SK-N-SH treated with all-trans-retinoic acid at 6 μM for 48 hours (cell line): ENCODE measurements at regions not wholly inside any gene's neighbourhood (a gene's known extent, or its start where the extent isn't known, plus 50 kb on each side); places are given as distances from the start of the nearest gene placed in this dataset.

Experiments
- ATAC-seq: fragments of 200-7000 bp; cut with Tn5 transposase; 3 replicates; pipeline ENCODE4 v1.9.1; 2020; ENCODE audit warnings: mild to moderate bottlenecking, moderate library complexity
- ARNTL ChIP-seq: fragments of 450-650 bp; formaldehyde crosslinking; IDR thresholded peaks from 2 replicates; pipeline ENCODE4 v1.5.0; 2020; ENCODE audit warnings: low read depth, mild to moderate bottlenecking, moderate library complexity, borderline replicate concordance
- CREB5 ChIP-seq: fragments of 250-450 bp; sonication (Bioruptor Pico); IDR thresholded peaks from 2 replicates; pipeline ENCODE4 v1.5.1; 2020; ENCODE audit warnings: low read depth, mild to moderate bottlenecking, moderate library complexity
- CSDC2 ChIP-seq: fragments of 250-450 bp; sonication (Bioruptor Pico); IDR thresholded peaks from 2 replicates; pipeline ENCODE4 v1.5.0; 2020; ENCODE audit warnings: mild to moderate bottlenecking, moderate library complexity
- CSRNP3 ChIP-seq: fragments of 250-450 bp; sonication (Bioruptor Pico); IDR thresholded peaks from 2 replicates; pipeline ENCODE4 v1.5.1; 2021; ENCODE audit warnings: mild to moderate bottlenecking, moderate library complexity
- ESRRG ChIP-seq: fragments of 250-450 bp; sonication (Bioruptor Pico); IDR thresholded peaks from 2 replicates; pipeline ENCODE4 v1.6.1; 2021; ENCODE audit warnings: mild to moderate bottlenecking
- GLIS3 ChIP-seq: fragments of 250-450 bp; sonication (Bioruptor Pico); IDR thresholded peaks from 2 replicates; pipeline ENCODE4 v1.5.0; 2020; ENCODE audit warnings: mild to moderate bottlenecking, moderate library complexity
- ISL1 ChIP-seq: fragments of 250-450 bp; sonication (Bioruptor Pico); IDR thresholded peaks from 2 replicates; pipeline ENCODE4 v2.1.2; 2022; ENCODE audit warnings: mild to moderate bottlenecking, moderate library complexity
- OSR1 ChIP-seq: fragments of 250-450 bp; sonication (Bioruptor Pico); IDR thresholded peaks from 2 replicates; pipeline ENCODE4 v1.8.0; 2022; ENCODE audit warnings: moderate library complexity, mild to moderate bottlenecking, inconsistent platforms
- PATZ1 ChIP-seq: fragments of 250-450 bp; sonication (Bioruptor Pico); IDR thresholded peaks from 2 replicates; pipeline ENCODE4 v1.8.0; 2020; ENCODE audit warnings: mild to moderate bottlenecking, moderate library complexity, borderline replicate concordance
- PPARA ChIP-seq: fragments of 250-450 bp; sonication (Bioruptor Pico); IDR thresholded peaks from 2 replicates; pipeline ENCODE4 v1.5.0; 2020; ENCODE audit warnings: mild to moderate bottlenecking, borderline replicate concordance
- SNAI2 ChIP-seq: fragments of 250-450 bp; sonication (Bioruptor Pico); IDR thresholded peaks from 2 replicates; pipeline ENCODE4 v1.5.0; 2020; ENCODE audit warnings: mild to moderate bottlenecking, moderate library complexity
- TCF4 ChIP-seq: fragments of 250-450 bp; sonication (Bioruptor Pico); IDR thresholded peaks from 2 replicates; pipeline ENCODE4 v1.8.0; 2021; ENCODE audit warnings: mild to moderate bottlenecking, moderate library complexity, borderline replicate concordance
- ZC3H10 ChIP-seq: fragments of 250-450 bp; sonication (Bioruptor Pico); IDR thresholded peaks from 2 replicates; pipeline ENCODE4 v1.5.1; 2021; ENCODE audit warnings: mild to moderate bottlenecking, moderate library complexity
- ZFP30 ChIP-seq: fragments of 450-650 bp; formaldehyde crosslinking; IDR thresholded peaks from 2 replicates; pipeline ENCODE4 v1.5.0; 2022; ENCODE audit warnings: mild to moderate bottlenecking, moderate library complexity
- ZNF565 ChIP-seq: fragments of 450-650 bp; formaldehyde crosslinking; conservative IDR thresholded peaks from 2 replicates; pipeline ENCODE4 v1.5.0; 2020; ENCODE audit warnings: low read depth, mild to moderate bottlenecking, moderate library complexity
- ZNF70 ChIP-seq: fragments of 450-650 bp; formaldehyde crosslinking; IDR thresholded peaks from 2 replicates; pipeline ENCODE4 v1.5.0; 2020; ENCODE audit warnings: mild to moderate bottlenecking, moderate library complexity
- ZNF8 ChIP-seq: fragments of 450-650 bp; formaldehyde crosslinking; IDR thresholded peaks from 2 replicates; pipeline ENCODE4 v1.5.0; 2020; ENCODE audit warnings: mild to moderate bottlenecking, moderate library complexity
- TF ChIP-seq, protein P1 (sequence below): fragments of 250-450 bp; sonication (Bioruptor Pico); IDR thresholded peaks from 2 replicates; pipeline ENCODE4 v1.8.0; 2021; ENCODE audit warnings: low read depth, mild to moderate bottlenecking, moderate library complexity, borderline replicate concordance
- TF ChIP-seq, protein P2 (sequence below): fragments of 250-450 bp; sonication (Bioruptor Pico); IDR thresholded peaks from 2 replicates; pipeline ENCODE4 v1.5.0; 2020; ENCODE audit warnings: mild to moderate bottlenecking, moderate library complexity

- TF ChIP-seq PATZ1 (CRISPR knock-in tag), result no peak
- TF ChIP-seq ZC3H10 (CRISPR knock-in tag), result no peak
- TF ChIP-seq PPARA (CRISPR knock-in tag), result no peak
- no peak for TF ChIP-seq OSR1 (CRISPR knock-in tag)
- TF ChIP-seq, protein P1, sequence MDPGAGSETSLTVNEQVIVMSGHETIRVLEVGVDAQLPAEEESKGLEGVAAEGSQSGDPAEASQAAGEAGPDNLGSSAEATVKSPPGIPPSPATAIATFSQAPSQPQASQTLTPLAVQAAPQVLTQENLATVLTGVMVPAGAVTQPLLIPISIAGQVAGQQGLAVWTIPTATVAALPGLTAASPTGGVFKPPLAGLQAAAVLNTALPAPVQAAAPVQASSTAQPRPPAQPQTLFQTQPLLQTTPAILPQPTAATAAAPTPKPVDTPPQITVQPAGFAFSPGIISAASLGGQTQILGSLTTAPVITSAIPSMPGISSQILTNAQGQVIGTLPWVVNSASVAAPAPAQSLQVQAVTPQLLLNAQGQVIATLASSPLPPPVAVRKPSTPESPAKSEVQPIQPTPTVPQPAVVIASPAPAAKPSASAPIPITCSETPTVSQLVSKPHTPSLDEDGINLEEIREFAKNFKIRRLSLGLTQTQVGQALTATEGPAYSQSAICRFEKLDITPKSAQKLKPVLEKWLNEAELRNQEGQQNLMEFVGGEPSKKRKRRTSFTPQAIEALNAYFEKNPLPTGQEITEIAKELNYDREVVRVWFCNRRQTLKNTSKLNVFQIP, result no peak
- no peak for TF ChIP-seq GLIS3 (CRISPR knock-in tag)
- no peak for ATAC-seq
Measured at GRCh38 chrX:65148232-65148631, 172.0 kb upstream of the ZC4H2 start.

GRCh38 chrX:65136424-65136823 is 160.2 kb upstream of the ZC4H2 start:
- no peak for ATAC-seq
- TF ChIP-seq CREB5, result no peak
- TF ChIP-seq ARNTL (CRISPR knock-in tag), result no peak
- TF ChIP-seq PPARA (CRISPR knock-in tag), result no peak
- TF ChIP-seq, protein P2, sequence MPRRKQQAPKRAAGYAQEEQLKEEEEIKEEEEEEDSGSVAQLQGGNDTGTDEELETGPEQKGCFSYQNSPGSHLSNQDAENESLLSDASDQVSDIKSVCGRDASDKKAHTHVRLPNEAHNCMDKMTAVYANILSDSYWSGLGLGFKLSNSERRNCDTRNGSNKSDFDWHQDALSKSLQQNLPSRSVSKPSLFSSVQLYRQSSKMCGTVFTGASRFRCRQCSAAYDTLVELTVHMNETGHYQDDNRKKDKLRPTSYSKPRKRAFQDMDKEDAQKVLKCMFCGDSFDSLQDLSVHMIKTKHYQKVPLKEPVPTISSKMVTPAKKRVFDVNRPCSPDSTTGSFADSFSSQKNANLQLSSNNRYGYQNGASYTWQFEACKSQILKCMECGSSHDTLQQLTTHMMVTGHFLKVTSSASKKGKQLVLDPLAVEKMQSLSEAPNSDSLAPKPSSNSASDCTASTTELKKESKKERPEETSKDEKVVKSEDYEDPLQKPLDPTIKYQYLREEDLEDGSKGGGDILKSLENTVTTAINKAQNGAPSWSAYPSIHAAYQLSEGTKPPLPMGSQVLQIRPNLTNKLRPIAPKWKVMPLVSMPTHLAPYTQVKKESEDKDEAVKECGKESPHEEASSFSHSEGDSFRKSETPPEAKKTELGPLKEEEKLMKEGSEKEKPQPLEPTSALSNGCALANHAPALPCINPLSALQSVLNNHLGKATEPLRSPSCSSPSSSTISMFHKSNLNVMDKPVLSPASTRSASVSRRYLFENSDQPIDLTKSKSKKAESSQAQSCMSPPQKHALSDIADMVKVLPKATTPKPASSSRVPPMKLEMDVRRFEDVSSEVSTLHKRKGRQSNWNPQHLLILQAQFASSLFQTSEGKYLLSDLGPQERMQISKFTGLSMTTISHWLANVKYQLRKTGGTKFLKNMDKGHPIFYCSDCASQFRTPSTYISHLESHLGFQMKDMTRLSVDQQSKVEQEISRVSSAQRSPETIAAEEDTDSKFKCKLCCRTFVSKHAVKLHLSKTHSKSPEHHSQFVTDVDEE (CRISPR knock-in tag), result no peak
- no peak for TF ChIP-seq CSDC2 (CRISPR knock-in tag)
- TF ChIP-seq ZNF70 (CRISPR knock-in tag), result no peak
- TF ChIP-seq ZNF8, result no peak
- TF ChIP-seq TCF4 (CRISPR knock-in tag), result no peak
- no peak for TF ChIP-seq OSR1 (CRISPR knock-in tag)
- no peak for TF ChIP-seq ISL1 (CRISPR knock-in tag)
- TF ChIP-seq ZNF565, result no peak
- TF ChIP-seq, all 23 proteins: peak for 0

DNA sequence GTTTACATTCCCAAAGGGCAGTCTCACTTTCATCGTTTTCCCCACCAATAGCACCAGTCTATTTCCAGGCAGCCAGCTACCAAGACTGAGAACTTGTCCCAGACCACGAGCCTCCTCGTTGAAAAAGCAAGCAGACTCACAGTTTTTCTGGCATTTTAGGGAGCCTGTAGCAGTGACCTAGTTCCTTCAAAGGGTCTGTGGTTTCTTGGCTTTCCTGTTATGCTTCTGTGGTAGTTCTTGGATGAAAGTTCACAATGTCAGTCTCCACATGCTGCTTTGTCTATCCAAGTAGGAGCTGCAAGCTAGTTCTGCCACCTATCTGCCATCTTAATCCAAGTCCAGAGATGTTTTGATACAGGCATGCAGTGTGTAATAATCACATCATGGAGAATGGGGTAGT is 151.6 kb upstream of the ZC4H2 start:
- ATAC-seq, result no peak
- TF ChIP-seq OSR1 (CRISPR knock-in tag) (no peak), ARNTL (CRISPR knock-in tag) (no peak), ZFP30 (no peak), TCF4 (CRISPR knock-in tag) (no peak), ESRRG (CRISPR knock-in tag) (no peak), SNAI2 (CRISPR knock-in tag) (no peak), CSRNP3 (CRISPR knock-in tag) (no peak), ZC3H10 (CRISPR knock-in tag) (no peak)
- TF ChIP-seq, protein P1, result no peak
- TF ChIP-seq, all 23 proteins: peak for 0
